HepG2 (cell line): ENCODE measurements at regions not wholly inside any gene's neighbourhood (a gene's known extent, or its start where the extent isn't known, plus 50 kb on each side); places are given as distances from the start of the nearest gene placed in this dataset.
A peak's percentile ranks its signal among the peaks of the same experiment; 100 is the strongest.

Experiments
- BRF2 ChIP-seq: sonication (generic); formaldehyde crosslinking; IDR thresholded peaks from 2 replicates; pipeline ENCODE4 v1.8.1; 2022; ENCODE audit warnings: mild to moderate bottlenecking, missing genetic modification reagents
- CERS6 ChIP-seq: sonication (generic); formaldehyde crosslinking; IDR thresholded peaks from 2 replicates; pipeline ENCODE4 v1.5.0; 2020; ENCODE audit warnings: missing genetic modification reagents
- CREM ChIP-seq, 2 experiments: sonication (generic) in 1 of 2; formaldehyde crosslinking in 1 of 2; IDR thresholded peaks; 2 replicates each; pipeline versions ENCODE4 v1.4.0 to v1.6.1; 2016 to 2020; ENCODE audit warnings: antibody characterized with exemption in 1 of 2, mild to moderate bottlenecking in 1 of 2, missing genetic modification reagents in 1 of 2
- DNMT1 ChIP-seq: sonication (generic); formaldehyde crosslinking; IDR thresholded peaks from 2 replicates; pipeline ENCODE4 v1.5.1; 2020; ENCODE audit warnings: mild to moderate bottlenecking, missing genetic modification reagents
- EEA1 ChIP-seq: sonication (generic); formaldehyde crosslinking; IDR thresholded peaks from 2 replicates; pipeline ENCODE4 v1.5.1; 2020; ENCODE audit warnings: mild to moderate bottlenecking, missing genetic modification reagents, borderline replicate concordance
- ESRRA ChIP-seq: sonication (generic); formaldehyde crosslinking; IDR thresholded peaks from 2 replicates; pipeline ENCODE4 v1.5.1; 2020; ENCODE audit warnings: mild to moderate bottlenecking, low read depth, missing genetic modification reagents
- GATAD2A ChIP-seq: IDR thresholded peaks from 2 replicates; pipeline ENCODE4 v1.6.1; 2016
- GFI1 ChIP-seq: sonication (generic); formaldehyde crosslinking; IDR thresholded peaks from 2 replicates; pipeline ENCODE4 v1.5.0; 2020; ENCODE audit warnings: missing genetic modification reagents, mild to moderate bottlenecking, borderline replicate concordance
- JUNB ChIP-seq: sonication (generic); formaldehyde crosslinking; IDR thresholded peaks from 2 replicates; pipeline ENCODE4 v1.8.0; 2022; ENCODE audit warnings: missing genetic modification reagents, mild to moderate bottlenecking, borderline replicate concordance
- KDM5A ChIP-seq: fragments of 200-600 bp; sonication (generic); IDR thresholded peaks from 2 replicates; pipeline ENCODE4 v1.7.0; 2018; ENCODE audit warnings: antibody characterized with exemption, mild to moderate bottlenecking, low read length, borderline replicate concordance
- KLF11 ChIP-seq: IDR thresholded peaks from 2 replicates; pipeline ENCODE4 v1.6.1; 2016; ENCODE audit warnings: missing compliant biosample characterization
- MTERF4 ChIP-seq: sonication (generic); formaldehyde crosslinking; IDR thresholded peaks from 2 replicates; pipeline ENCODE4 v1.8.0; 2023; ENCODE audit warnings: mild to moderate bottlenecking, missing genetic modification reagents
- MXD1 ChIP-seq: sonication (generic); formaldehyde crosslinking; IDR thresholded peaks from 2 replicates; pipeline ENCODE4 v1.4.0; 2020; ENCODE audit warnings: mild to moderate bottlenecking, missing genetic modification reagents
- MXD4 ChIP-seq: IDR thresholded peaks from 2 replicates; pipeline ENCODE4 v1.6.1; 2016; ENCODE audit warnings: mild to moderate bottlenecking, missing biosample characterization, missing genetic modification reagents
- POLR2A ChIP-seq, 2 experiments: IDR thresholded peaks; 2 replicates each; pipeline ENCODE4 v1.6.1; 2011; ENCODE audit warnings: low read depth in 2 of 2, low read length in 2 of 2, mild to moderate bottlenecking in 1 of 2, moderate library complexity in 1 of 2; ENCODE audit not compliant: insufficient read depth in 1 of 2
- REPIN1 ChIP-seq: sonication (generic); formaldehyde crosslinking; IDR thresholded peaks from 2 replicates; pipeline ENCODE4 v1.8.0; 2022; ENCODE audit warnings: missing genetic modification reagents, low read depth, mild to moderate bottlenecking, borderline replicate concordance
- SAP130 ChIP-seq: IDR thresholded peaks from 2 replicates; pipeline ENCODE4 v1.6.1; 2016; ENCODE audit warnings: low read depth
- SMARCC2 ChIP-seq: fragments of 450-650 bp; IDR thresholded peaks from 2 replicates; pipeline ENCODE4 v1.6.1; 2017; ENCODE audit warnings: antibody characterized with exemption, mild to moderate bottlenecking
- STAG1 ChIP-seq: sonication (generic); formaldehyde crosslinking; IDR thresholded peaks from 2 replicates; pipeline ENCODE4 v1.4.0; 2020; ENCODE audit warnings: missing genetic modification reagents
- SYNCRIP ChIP-seq: fragments of 200-400 bp; formaldehyde crosslinking; IDR thresholded peaks from 2 replicates; pipeline ENCODE4 v1.6.1; 2018; ENCODE audit warnings: mild to moderate bottlenecking, low read depth, low read length; ENCODE audit not compliant: insufficient read depth
- ZBTB33 ChIP-seq: sonication (generic); formaldehyde crosslinking; IDR thresholded peaks from 2 replicates; pipeline ENCODE4 v1.4.0; 2020; ENCODE audit warnings: missing genetic modification reagents
- ZNF12 ChIP-seq: sonication (generic); formaldehyde crosslinking; IDR thresholded peaks from 2 replicates; pipeline ENCODE4 v1.5.0; 2020; ENCODE audit warnings: missing genetic modification reagents
- ZNF549 ChIP-seq: sonication (generic); formaldehyde crosslinking; IDR thresholded peaks from 2 replicates; pipeline ENCODE4 v1.5.0; 2020; ENCODE audit warnings: missing genetic modification reagents
- TF ChIP-seq, protein P1 (sequence below): sonication (generic); formaldehyde crosslinking; IDR thresholded peaks from 2 replicates; pipeline ENCODE4 v1.4.0; 2020; ENCODE audit warnings: mild to moderate bottlenecking, missing genetic modification reagents
- TF ChIP-seq, protein P2 (sequence below): sonication (generic); formaldehyde crosslinking; IDR thresholded peaks from 2 replicates; pipeline ENCODE4 v1.5.0; 2020; ENCODE audit warnings: missing genetic modification reagents

GRCh38 chrX:131441033-131441432 is 102.8 kb upstream of the OR13H1 start (continued):
- TF ChIP-seq REPIN1 (CRISPR knock-in tag) (no peak), EEA1 (CRISPR knock-in tag) (no peak), MXD1 (CRISPR knock-in tag) (no peak), ZNF12 (CRISPR knock-in tag) (no peak), ZBTB33 (no peak), GATAD2A (CRISPR knock-in tag) (peak; percentile 45; the same call in 1 of the 2 replicates), MTERF4 (CRISPR knock-in tag) (no peak), POLR2A (IDR thresholded peaks at IDR 0.05; ENCODE audit: insufficient read depth in 1 of 2, low read depth in 2 of 2, low read length in 2 of 2) (no peak), GFI1 (no peak), KLF11 (no peak), DNMT1 (CRISPR knock-in tag) (no peak), STAG1 (CRISPR knock-in tag) (no peak), MXD4 (CRISPR knock-in tag) (no peak), BRF2 (CRISPR knock-in tag) (no peak), CREM (IDR thresholded peaks at IDR 0.05) (no peak), CREM (CRISPR knock-in tag; IDR thresholded peaks at IDR 0.05) (no peak), SMARCC2 (no peak), ZNF549 (CRISPR knock-in tag) (no peak), ESRRA (CRISPR knock-in tag) (no peak), JUNB (CRISPR knock-in tag) (peak; percentile 20; the same call in 1 of the 2 replicates), KDM5A (no peak), SYNCRIP (no peak), CERS6 (CRISPR knock-in tag) (no peak), SAP130 (no peak)
- TF ChIP-seq, protein P1, sequence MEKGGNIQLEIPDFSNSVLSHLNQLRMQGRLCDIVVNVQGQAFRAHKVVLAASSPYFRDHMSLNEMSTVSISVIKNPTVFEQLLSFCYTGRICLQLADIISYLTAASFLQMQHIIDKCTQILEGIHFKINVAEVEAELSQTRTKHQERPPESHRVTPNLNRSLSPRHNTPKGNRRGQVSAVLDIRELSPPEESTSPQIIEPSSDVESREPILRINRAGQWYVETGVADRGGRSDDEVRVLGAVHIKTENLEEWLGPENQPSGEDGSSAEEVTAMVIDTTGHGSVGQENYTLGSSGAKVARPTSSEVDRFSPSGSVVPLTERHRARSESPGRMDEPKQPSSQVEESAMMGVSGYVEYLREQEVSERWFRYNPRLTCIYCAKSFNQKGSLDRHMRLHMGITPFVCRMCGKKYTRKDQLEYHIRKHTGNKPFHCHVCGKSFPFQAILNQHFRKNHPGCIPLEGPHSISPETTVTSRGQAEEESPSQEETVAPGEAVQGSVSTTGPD = no peak
- TF ChIP-seq, protein P2, sequence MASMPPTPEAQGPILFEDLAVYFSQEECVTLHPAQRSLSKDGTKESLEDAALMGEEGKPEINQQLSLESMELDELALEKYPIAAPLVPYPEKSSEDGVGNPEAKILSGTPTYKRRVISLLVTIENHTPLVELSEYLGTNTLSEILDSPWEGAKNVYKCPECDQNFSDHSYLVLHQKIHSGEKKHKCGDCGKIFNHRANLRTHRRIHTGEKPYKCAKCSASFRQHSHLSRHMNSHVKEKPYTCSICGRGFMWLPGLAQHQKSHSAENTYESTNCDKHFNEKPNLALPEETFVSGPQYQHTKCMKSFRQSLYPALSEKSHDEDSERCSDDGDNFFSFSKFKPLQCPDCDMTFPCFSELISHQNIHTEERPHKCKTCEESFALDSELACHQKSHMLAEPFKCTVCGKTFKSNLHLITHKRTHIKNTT (CRISPR knock-in tag) = no peak
